GM10248 (cell line): ENCODE measurements at regions not wholly inside any gene's neighbourhood (a gene's known extent, or its start where the extent isn't known, plus 50 kb on each side); places are given as distances from the start of the nearest gene placed in this dataset.
"Not testable (repeated sequence)": the region's sequence is repeated elsewhere in the genome, so short reads cannot be mapped to it uniquely, and the experiment has no call there.

Experiments used
- CTCF ChIA-PET: fragments of 300-600 bp; sonication (Branson Sonifier 250); formaldehyde crosslinking; extraction: SDS; loops from one replicate; lab custom pipeline; 2021; ENCODE audit warnings: antibody characterized with exemption; lab: Yijun Ruan, JAX
- POLR2A ChIA-PET: fragments of 350-650 bp; sonication (Branson Sonifier 250); formaldehyde crosslinking; extraction: SDS; loops from one replicate; lab custom pipeline; 2020; ENCODE audit warnings: antibody characterized with exemption; lab: Yijun Ruan, JAX
- DNase-seq: peaks from one replicate; pipeline ENCODE4 v3.0.0; 2012; ENCODE audit errors: extremely low spot score
- TF ChIP-seq, protein P1 (sequence below): IDR thresholded peaks from 2 replicates; pipeline ENCODE4 v1.5.1; 2012; ENCODE audit warnings: mild to moderate bottlenecking, low read depth; ENCODE audit errors: extremely low read depth, missing control alignments, control extremely low read depth

DNA sequence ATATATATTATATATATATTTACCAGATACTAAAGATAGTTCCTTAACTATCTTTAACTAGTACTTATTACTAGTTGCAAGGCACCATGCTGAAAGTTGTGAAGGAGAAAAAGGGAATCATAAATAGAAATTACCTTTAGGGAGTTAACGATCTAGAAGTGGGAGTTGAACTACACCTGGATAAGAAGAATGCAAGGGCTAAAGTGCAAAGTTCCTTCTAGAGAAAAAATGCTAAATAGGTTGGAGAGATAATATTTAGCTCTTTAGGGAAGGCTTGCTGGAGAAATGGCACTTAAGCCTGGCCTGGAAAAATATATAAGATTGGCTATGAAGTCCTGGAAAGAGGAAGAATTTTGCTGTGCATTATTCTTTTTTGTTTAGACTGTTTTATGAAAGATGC lies 130.6 kb upstream of the IGSF10 start:
- no peak for DNase-seq
- ChIA-PET CTCF (interaction anchor here (1.1 to 1.2 kb wide), 2 partner anchors 12 to 14 kb away, joined by 3 to 4 read pairs; no protein-coding TSS in a partner anchor), POLR2A (no interaction called here)
- TF ChIP-seq, protein P1, sequence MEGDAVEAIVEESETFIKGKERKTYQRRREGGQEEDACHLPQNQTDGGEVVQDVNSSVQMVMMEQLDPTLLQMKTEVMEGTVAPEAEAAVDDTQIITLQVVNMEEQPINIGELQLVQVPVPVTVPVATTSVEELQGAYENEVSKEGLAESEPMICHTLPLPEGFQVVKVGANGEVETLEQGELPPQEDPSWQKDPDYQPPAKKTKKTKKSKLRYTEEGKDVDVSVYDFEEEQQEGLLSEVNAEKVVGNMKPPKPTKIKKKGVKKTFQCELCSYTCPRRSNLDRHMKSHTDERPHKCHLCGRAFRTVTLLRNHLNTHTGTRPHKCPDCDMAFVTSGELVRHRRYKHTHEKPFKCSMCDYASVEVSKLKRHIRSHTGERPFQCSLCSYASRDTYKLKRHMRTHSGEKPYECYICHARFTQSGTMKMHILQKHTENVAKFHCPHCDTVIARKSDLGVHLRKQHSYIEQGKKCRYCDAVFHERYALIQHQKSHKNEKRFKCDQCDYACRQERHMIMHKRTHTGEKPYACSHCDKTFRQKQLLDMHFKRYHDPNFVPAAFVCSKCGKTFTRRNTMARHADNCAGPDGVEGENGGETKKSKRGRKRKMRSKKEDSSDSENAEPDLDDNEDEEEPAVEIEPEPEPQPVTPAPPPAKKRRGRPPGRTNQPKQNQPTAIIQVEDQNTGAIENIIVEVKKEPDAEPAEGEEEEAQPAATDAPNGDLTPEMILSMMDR: no peak

DNA sequence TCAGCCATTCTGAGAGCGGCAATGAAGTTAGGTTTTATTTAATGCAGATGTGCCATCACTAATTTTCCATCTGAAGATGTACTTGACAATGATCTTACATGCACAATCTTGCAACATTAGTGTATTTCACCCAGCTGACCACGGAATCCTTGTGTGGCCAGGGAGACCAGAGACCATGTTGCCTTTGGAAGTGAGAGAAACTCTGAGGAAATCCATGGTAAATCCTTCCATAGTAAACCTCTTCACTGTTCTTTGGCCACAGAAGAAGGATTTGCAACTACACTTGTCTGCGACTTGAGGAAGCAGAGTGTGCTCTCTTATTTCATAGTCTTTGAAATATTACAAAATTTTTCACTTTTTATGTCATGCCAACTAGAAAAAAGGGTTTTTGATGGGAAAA lies 128.4 kb upstream of the IGSF10 start:
- DNase-seq: no peak
- ChIA-PET POLR2A (interaction anchor here (0.6 kb wide), 1 partner anchor 89 kb away, joined by 17 read pairs; no protein-coding TSS in a partner anchor), CTCF (no interaction called here)
- TF ChIP-seq, protein P1: no peak

DNA sequence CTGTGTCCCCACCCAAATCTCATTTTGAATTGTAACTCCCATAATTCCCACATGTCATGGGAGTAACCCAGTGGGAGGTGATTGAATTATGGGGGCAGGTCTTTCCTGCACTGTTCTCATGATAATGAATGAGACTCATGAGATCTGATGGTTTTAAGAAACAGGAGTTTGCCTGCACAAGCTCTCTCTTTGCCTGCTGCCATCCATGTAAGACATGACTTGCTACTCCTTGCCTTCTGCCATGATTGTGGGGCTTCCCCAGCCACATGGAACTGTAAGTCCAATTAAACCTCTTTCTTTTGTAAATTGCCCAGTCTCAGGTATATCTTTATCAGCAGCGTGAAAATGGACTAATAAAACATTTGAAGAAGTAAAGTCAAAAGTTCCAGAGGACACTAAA lies 126.8 kb upstream of the IGSF10 start:
- CTCF ChIA-PET: interaction anchor here (1.5 kb wide), 1 partner anchor 27 kb away, joined by 4 read pairs; no protein-coding TSS in a partner anchor
- POLR2A ChIA-PET: not testable (repeated sequence)

DNA sequence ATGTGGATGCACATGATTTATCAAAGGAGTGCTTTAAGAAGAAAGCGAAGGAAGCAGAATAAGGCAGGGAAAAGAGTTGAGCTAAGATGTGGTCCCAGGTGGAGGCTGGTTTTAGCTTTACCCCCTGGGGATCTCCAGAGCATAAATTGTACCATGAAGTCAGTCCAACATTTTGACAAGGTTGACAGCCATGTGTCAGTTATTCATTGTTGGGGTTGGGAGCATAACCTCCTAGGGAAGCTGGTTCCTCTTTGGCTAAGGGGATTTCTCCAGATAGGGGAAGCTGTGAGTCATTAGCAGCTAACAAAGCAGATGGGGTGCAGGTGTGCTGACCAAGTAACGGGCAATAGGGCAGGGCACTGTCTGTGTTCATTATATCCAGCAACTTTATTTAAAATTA lies 123.7 kb upstream of the IGSF10 start:
- TF ChIP-seq, protein P1: no peak
- CTCF ChIA-PET: interaction anchor here (1.4 kb wide), 1 partner anchor 9 kb away, joined by 5 read pairs; no protein-coding TSS in a partner anchor
- peak; percentile 18 for DNase-seq
- POLR2A ChIA-PET: no interaction called here

More for the DNA sequence above, 126.8 kb upstream of the IGSF10 start:
- DNase-seq: not testable (repeated sequence)

DNA sequence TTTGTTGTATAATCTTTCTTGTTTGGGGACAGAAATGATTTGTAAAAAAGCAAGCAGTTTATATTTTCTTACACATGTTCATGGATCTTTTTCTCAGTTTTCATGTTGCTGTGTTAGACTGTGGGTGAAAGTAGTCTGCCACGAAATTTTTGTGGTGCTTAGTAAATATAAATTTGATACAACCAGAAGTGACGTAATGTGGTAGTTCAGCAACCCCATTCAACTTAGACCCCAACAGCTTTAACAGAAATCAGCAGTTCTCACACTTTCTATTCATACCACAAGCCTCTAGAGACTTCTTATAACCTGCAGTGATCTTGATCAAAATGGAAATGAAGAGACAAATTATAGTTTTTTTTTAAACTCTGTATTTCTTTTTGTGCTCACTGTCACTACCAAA lies 120.2 kb upstream of the IGSF10 start:
- TF ChIP-seq, protein P1: no peak
- ChIA-PET POLR2A (no interaction called here), CTCF (interaction anchor here (1.3 kb wide), 1 partner anchor 23 kb away, joined by 3 read pairs; no protein-coding TSS in a partner anchor)
- DNase-seq: no peak

DNA sequence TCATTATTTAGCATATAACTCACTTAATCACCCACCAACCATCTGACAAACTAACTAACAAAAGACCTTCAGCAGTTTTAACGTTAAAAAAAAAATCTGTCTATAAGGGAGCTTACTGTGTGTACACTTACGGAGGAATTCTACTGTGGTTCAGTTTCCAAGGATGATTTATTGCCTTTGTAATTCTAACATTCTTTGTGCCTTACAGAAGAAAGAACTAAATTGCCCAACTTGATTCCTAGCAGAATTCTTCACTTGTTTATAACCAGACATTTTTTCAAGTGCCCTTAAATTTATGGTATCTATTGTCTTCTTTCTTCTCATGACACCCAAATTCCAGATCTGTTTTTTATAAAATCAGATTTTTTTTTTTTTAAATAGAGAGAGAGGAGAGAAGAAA lies 119.7 kb upstream of the IGSF10 start:
- TF ChIP-seq, protein P1: no peak
- ChIA-PET POLR2A (no interaction called here), CTCF (no interaction called here)
- DNase-seq: no peak

DNA sequence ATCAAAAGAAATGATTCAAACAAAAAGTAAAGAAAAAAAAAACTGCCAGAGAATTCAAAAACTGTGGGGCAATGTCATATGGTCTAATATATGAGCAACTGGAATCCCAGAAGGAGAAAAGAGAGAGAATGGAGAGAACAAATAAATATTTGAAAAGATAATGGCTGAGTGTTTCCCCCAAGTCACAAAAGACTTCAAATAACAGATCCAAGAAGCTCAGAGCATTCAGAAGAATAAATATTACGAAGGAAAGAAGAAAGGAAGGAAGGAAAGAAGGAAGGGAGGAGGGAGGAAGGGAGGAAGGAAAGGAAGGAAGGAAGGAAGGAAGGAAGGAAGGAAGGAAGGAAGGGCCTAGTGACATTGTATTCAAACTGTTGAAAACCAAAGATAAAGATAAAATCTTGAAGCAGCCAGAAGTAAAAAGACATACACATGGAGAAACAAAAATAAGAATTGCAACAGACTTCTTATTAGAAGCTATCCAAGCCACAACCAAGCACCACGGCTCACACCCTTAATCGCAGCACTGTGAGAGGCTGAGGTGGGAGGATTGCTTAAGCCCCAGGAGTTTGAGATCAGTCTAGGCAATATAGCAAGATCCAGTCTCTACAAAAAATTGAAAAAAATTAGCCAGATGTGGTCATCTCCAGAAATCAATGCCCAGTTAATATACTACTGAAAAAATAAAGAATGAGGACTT lies 118.9 kb upstream of the IGSF10 start:
- ChIA-PET CTCF (no interaction called here), POLR2A (no interaction called here)
- DNase-seq: no peak
- TF ChIP-seq, protein P1: no peak
